Stomach (tissue), 4 donors: ENCODE measurements at regions not wholly inside any gene's neighbourhood (a gene's known extent, or its start where the extent isn't known, plus 50 kb on each side); places are given as distances from the start of the nearest gene placed in this dataset.

Experiments
- CTCF ChIP-seq, 7 experiments: fragments of 450-650 bp in 4 of 7; fragments of 200-600 bp in 3 of 7; sonication (generic) in 3 of 7; IDR thresholded peaks; one replicate each; pipeline ENCODE4 v1.5.1; 2016 to 2019; ENCODE audit warnings: antibody characterized with exemption in 7 of 7, control low read depth in 2 of 7, mild to moderate bottlenecking in 1 of 7
- POLR2A ChIP-seq, 4 donors: fragments of 450-650 bp; IDR thresholded peaks; one replicate each; pipeline ENCODE4 v1.6.1; 2016; ENCODE audit warnings: antibody characterized with exemption in 4 of 4, control low read depth in 2 of 4, mild to moderate bottlenecking in 1 of 4, moderate library complexity in 1 of 4

GRCh38 chr20:63065911-63066310, 59.1 kb upstream of the BHLHE23 start:
- no peak for TF ChIP-seq CTCF (IDR thresholded peaks at IDR 0.05)
- no peak for TF ChIP-seq POLR2A (IDR thresholded peaks at IDR 0.05)
